HG02759 (cell line): ENCODE measurements at regions not wholly inside any gene's neighbourhood (a gene's known extent, or its start where the extent isn't known, plus 50 kb on each side); places are given as distances from the start of the nearest gene placed in this dataset.
"Not testable (repeated sequence)": the region's sequence is repeated elsewhere in the genome, so short reads cannot be mapped to it uniquely, and the experiment has no call there.

Experiments used
- ATAC-seq: cut with Tn5 transposase; IDR thresholded peaks from one replicate; pipeline ENCODE4 v1.9.1; 2021; ENCODE audit warnings: mild to moderate bottlenecking, moderate library complexity; ENCODE audit not compliant: unreplicated experiment

GRCh38 chr5:17079562-17079961 is 137.9 kb upstream of the BASP1 start:
- no peak for ATAC-seq

GRCh38 chr5:17080361-17080760 is 137.1 kb upstream of the BASP1 start:
- ATAC-seq, result no peak

- no peak for ATAC-seq
Measured at GRCh38 chr5:17081142-17081541, 136.3 kb upstream of the BASP1 start.

DNA sequence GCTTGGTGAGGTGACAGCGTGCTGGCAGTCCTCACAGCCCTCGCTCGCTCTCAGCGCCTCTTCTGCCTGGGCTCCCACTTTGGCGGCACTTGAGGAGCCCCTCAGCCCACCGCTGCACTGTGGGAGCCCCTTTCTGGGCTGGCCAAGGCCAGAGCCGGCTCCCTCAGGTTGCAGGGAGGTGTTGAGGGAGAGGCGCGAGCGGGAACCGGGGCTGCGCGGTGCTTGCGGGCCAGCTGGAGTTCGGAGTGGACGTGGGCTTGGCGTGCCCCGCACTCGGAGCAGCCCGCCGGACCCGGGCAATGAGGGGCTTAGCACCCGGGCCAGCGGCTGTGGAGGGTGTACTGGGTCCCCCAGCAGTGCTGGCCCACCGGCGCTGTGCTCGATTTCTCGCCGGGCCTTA is 134.2 kb upstream of the BASP1 start:
- not testable (repeated sequence) for ATAC-seq

- no peak for ATAC-seq
Measured at GRCh38 chr5:17087035-17087434, 130.4 kb upstream of the BASP1 start.

- no peak for ATAC-seq
Measured at GRCh38 chr5:17088051-17088450, 129.4 kb upstream of the BASP1 start.

GRCh38 chr5:17089001-17089400 is 128.4 kb upstream of the BASP1 start:
- ATAC-seq, result no peak

GRCh38 chr5:17089690-17090089 is 127.7 kb upstream of the BASP1 start:
- ATAC-seq, result no peak

- no peak for ATAC-seq
Measured at GRCh38 chr5:17090839-17091238, 126.6 kb upstream of the BASP1 start.

- ATAC-seq, result no peak
Measured at GRCh38 chr5:17094830-17095229, 122.6 kb upstream of the BASP1 start.

GRCh38 chr5:17096952-17097695 is 120.3 kb upstream of the BASP1 start:
- no peak for ATAC-seq

- no peak for ATAC-seq
Measured at GRCh38 chr5:17099946-17100345, 117.5 kb upstream of the BASP1 start.

- ATAC-seq, result no peak
Measured at GRCh38 chr5:17103461-17103860, 114.0 kb upstream of the BASP1 start.

- no peak for ATAC-seq
Measured at GRCh38 chr5:17105744-17106418, 111.5 kb upstream of the BASP1 start.

- no peak for ATAC-seq
Measured at GRCh38 chr5:17106521-17106920, 110.9 kb upstream of the BASP1 start.

DNA sequence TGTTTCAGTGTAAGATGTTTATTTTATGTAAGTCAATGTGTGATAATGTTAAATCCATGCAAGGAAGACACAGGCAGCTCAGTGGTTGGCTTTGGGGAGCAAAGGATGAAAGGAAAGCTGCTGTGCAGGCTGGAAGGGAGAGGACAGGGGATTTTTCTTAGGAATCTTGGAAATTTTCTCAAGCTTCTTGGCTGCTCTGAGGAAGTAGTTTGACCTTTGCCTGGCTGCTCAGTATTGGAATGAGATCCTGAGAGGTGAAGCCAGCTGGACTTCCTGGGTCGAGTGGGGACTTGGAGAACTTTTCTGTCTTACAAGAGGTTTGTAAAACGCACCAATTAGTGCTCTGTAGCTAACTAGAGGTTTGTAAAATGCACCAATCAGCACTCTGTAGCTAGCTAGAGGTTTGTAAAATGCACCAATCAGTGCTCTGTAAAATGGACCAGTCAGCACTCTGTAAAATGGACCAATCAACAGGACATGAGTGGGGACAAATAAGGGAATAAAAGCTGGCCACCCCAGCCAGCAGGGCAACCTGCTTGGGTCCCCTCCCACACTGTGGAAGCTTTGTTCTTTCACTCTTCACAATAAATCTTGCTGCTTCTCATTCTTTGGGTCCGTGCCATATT is 105.2 kb upstream of the BASP1 start:
- not testable (repeated sequence) for ATAC-seq

DNA sequence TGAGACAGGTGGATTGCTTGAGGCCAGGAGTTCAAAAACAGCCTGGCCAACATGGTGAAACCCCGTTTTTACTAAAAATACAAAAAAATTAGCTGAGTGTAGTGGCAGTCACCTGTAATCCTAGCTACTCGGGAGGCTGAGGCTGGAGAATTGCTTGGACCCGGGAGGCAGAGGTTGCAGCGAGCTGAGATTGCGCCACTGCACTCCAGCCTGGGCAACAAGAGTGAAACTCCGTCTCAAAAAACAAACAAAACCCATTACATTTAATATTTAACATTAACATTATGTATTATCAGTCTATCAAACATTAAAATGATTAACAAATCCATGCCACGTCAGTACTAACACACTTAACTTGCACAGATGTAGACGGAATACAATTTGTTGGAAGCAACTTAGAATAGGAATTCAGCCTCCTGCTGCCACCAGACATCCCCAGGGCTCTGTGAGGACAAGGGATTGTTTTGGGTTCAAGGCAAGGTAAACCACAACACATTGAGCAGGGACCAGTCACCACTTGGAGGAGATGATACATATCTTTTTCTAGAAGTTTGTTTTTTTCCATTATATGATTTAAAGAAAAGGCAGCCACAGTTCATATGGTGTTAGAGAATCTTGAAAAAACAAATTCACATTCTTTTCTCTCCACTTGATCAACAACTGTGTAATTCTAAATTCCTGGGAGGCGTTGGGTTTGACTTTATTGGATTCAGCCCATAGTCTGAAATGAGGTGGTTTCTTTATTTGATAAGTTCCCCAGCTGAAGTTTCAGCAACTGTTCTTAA is 104.1 kb upstream of the BASP1 start:
- no peak for ATAC-seq

DNA sequence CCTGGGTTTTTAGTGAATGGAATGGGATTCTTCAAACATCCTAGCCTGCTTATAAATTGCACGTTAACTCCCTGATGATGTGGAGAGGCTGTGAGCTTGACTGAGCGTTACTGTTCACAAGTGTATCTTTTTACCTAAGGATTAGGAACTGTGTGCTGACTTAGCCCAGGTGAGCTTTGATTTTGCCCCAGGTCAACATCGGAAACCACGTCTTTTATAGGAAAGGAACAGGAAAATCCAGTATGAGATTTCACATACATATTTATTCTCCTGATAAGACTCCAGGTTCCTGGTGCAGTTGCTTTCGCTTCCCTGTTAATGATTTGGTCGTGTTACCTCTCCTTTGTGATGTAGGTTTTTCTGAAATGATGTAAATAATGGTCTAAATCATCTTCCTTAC is 103.2 kb upstream of the BASP1 start:
- ATAC-seq, result no peak

DNA sequence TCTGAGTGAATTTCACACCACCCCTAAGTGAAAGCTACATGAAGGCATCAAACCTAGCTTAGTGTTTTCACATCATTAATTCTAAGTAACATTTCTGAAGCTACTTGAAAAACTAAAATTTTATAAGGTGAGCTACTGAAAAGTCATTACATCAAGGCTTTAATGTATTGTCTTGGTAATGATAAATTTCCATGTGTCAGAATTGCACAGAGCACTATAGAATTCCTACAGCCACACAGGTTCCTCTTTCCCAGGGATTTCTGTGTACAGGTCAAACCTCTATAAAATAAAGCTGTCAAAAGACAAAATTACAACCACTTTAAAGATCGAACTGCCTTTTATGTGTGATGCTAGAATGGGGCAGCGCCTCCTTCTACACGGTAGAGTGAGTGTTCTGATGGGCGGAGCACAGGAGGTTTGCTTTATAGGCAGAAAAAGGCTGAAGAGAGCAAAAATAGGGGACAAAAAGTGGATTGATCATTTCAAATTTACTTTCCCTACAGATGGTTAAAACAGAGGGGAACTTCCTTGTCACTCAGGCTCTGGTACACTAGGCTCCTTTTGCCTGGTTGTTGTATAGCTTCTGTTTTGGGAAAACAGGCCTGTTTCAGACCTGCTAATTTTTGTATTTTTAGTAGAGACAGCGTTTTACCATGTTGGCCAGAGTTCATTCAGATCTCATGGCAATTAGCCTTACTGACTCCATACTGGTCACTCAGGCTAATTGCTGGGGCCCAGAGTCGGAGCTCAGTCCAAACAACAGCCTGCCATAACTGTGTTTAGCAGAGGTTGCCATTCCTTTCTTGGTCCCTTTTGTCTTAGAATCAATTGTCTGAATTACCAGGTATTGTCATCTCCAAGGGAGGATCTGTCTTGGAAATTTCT is 102.5 kb upstream of the BASP1 start:
- no peak for ATAC-seq

DNA sequence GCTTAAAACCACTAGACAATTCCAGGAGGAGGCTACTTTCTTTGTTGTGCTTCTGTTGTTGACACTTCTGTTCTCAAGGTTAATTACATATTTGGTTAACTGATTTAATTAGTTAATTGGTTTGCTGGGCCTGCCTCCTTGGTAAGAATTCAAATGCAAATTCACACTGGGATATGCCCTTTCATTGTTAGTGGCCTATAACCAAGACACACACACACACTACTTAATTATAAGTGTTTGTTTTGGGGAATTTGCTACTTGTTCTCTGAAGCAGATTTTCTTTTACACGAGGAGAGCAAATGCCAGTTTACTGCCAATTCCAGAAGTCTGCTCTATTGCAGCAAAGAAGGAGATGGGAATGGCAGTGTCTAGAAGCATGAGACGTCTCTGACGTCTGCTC is 101.6 kb upstream of the BASP1 start:
- ATAC-seq, result no peak
